ENCODE measurements at regions not wholly inside any gene's neighbourhood (a gene's known extent, or its start where the extent isn't known, plus 50 kb on each side); places are given as distances from the start of the nearest gene placed in this dataset.

GRCh38 chr11:97948793-97949192 is 1072.0 kb upstream of the CNTN5 start:
- no peak for TF ChIP-seq CTCF (IDR thresholded peaks at IDR 0.05)
- TF ChIP-seq EZH2 (IDR thresholded peaks at IDR 0.05; ENCODE audit: borderline replicate concordance, insufficient read depth, low read depth, low read length, poor library complexity, severe bottlenecking), result no peak
